ENCODE measurements at regions not wholly inside any gene's neighbourhood (a gene's known extent, or its start where the extent isn't known, plus 50 kb on each side); places are given as distances from the start of the nearest gene placed in this dataset.

- Histone ChIP-seq H2BK15ac (ENCODE audit: low read depth, low read length) (no peak overlapping the region), H3K27ac (ENCODE audit: insufficient read depth, low read length) (no peak overlapping the region), H3K18ac (ENCODE audit: low read depth, low read length) (no peak overlapping the region), H2AK5ac (ENCODE audit: low read depth, low read length) (no peak overlapping the region), H2BK120ac (ENCODE audit: low read depth, low read length) (no peak overlapping the region), H3K23ac (ENCODE audit: low read depth, low read length) (no peak overlapping the region), H3K4ac (ENCODE audit: low read depth, low read length) (no peak overlapping the region), H4K91ac (ENCODE audit: insufficient read depth, low read depth, low read length) (no peak overlapping the region), H2BK5ac (ENCODE audit: low read depth, low read length, poor library complexity, severe bottlenecking) (no peak overlapping the region), H4K20me1 (ENCODE audit: insufficient read depth, low read length) (no peaks in the 10 kb centered on the region), H3K4me3 (ENCODE audit: insufficient read depth, low read depth, low read length) (no peak overlapping the region), H3K4me2 (ENCODE audit: low read depth, low read length) (no peak overlapping the region), H2AFZ (replicated peaks; ENCODE audit: low read length, poor library complexity) (no peak overlapping the region), H3K4me1 (ENCODE audit: control insufficient read depth, insufficient read depth, low read length) (no peaks in the 10 kb centered on the region), H2AK9ac (replicated peaks; ENCODE audit: low read depth, low read length, poor library complexity) (no peak overlapping the region), H3K9me3 (ENCODE audit: control insufficient read depth, insufficient read depth, low read length) (peaks cover 17% of the 10 kb centered on the region), H4K5ac (ENCODE audit: low read depth, low read length) (no peak overlapping the region), H3K56ac (ENCODE audit: extremely low read depth, insufficient read depth, low read length) (no peak overlapping the region), H3K27me3 (ENCODE audit: control insufficient read depth, insufficient read depth, low read length) (no peaks in the 10 kb centered on the region), H4K8ac (ENCODE audit: low read depth in 2 of 2, low read length in 2 of 2) (no peak overlapping the region), H3K14ac (replicated peaks; ENCODE audit: low read depth, low read length) (no peak overlapping the region), H2BK20ac (ENCODE audit: low read depth, low read length) (no peak overlapping the region), H3K79me1 (ENCODE audit: low read depth in 1 of 2, low read length in 2 of 2) (no peaks in the 10 kb centered on the region), H3K9ac (ENCODE audit: low read depth, low read length) (no peak overlapping the region), H3K9me1 (ENCODE audit: insufficient read depth, low read length) (no peaks in the 10 kb centered on the region), H3K36me3 (ENCODE audit: control insufficient read depth, insufficient read depth, low read length) (no peaks in the 10 kb centered on the region)
- no peak for DNase-seq
- in situ Hi-C loops (cut with MboI; ENCODE audit: low sequenced_read_pairs), result no loop called here
- no peak for TF ChIP-seq MXI1 (IDR thresholded peaks at IDR 0.05; ENCODE audit: borderline replicate concordance, low read depth, low read length)
- TF ChIP-seq CEBPB (IDR thresholded peaks at IDR 0.05; ENCODE audit: low read depth, low read length), result no peak
- TF ChIP-seq, protein P1, sequence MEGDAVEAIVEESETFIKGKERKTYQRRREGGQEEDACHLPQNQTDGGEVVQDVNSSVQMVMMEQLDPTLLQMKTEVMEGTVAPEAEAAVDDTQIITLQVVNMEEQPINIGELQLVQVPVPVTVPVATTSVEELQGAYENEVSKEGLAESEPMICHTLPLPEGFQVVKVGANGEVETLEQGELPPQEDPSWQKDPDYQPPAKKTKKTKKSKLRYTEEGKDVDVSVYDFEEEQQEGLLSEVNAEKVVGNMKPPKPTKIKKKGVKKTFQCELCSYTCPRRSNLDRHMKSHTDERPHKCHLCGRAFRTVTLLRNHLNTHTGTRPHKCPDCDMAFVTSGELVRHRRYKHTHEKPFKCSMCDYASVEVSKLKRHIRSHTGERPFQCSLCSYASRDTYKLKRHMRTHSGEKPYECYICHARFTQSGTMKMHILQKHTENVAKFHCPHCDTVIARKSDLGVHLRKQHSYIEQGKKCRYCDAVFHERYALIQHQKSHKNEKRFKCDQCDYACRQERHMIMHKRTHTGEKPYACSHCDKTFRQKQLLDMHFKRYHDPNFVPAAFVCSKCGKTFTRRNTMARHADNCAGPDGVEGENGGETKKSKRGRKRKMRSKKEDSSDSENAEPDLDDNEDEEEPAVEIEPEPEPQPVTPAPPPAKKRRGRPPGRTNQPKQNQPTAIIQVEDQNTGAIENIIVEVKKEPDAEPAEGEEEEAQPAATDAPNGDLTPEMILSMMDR (conservative IDR thresholded peaks at IDR 0.05; ENCODE audit: low read depth, low read length), result no peak
- TF ChIP-seq, protein P2, sequence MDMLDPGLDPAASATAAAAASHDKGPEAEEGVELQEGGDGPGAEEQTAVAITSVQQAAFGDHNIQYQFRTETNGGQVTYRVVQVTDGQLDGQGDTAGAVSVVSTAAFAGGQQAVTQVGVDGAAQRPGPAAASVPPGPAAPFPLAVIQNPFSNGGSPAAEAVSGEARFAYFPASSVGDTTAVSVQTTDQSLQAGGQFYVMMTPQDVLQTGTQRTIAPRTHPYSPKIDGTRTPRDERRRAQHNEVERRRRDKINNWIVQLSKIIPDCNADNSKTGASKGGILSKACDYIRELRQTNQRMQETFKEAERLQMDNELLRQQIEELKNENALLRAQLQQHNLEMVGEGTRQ (IDR thresholded peaks at IDR 0.05; ENCODE audit: low read depth, low read length), result no peak
- no peak for TF ChIP-seq RFX5 (IDR thresholded peaks at IDR 0.05; ENCODE audit: low read depth, low read length)
- TF ChIP-seq, protein P3, sequence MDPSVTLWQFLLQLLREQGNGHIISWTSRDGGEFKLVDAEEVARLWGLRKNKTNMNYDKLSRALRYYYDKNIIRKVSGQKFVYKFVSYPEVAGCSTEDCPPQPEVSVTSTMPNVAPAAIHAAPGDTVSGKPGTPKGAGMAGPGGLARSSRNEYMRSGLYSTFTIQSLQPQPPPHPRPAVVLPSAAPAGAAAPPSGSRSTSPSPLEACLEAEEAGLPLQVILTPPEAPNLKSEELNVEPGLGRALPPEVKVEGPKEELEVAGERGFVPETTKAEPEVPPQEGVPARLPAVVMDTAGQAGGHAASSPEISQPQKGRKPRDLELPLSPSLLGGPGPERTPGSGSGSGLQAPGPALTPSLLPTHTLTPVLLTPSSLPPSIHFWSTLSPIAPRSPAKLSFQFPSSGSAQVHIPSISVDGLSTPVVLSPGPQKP (IDR thresholded peaks at IDR 0.05; ENCODE audit: borderline replicate concordance, low read depth, low read length), result no peak
- TF ChIP-seq NFE2L2 (IDR thresholded peaks at IDR 0.05; ENCODE audit: low read depth, low read length), result no peak
- no peak for TF ChIP-seq FOS (IDR thresholded peaks at IDR 0.05; ENCODE audit: low read depth, low read length)
- no peak for TF ChIP-seq MAZ (IDR thresholded peaks at IDR 0.05; ENCODE audit: borderline replicate concordance, low read depth, low read length)
- TF ChIP-seq RAD21 (IDR thresholded peaks at IDR 0.05; ENCODE audit: low read length), result no peak
- no peak for TF ChIP-seq SMC3 (IDR thresholded peaks at IDR 0.05; ENCODE audit: low read depth, low read length)
- TF ChIP-seq CHD1 (IDR thresholded peaks at IDR 0.05; ENCODE audit: low read depth, low read length), result no peak
- no peak for TF ChIP-seq RCOR1 (IDR thresholded peaks at IDR 0.05; ENCODE audit: insufficient replicate concordance, low read length)
- ChIA-PET CTCF (no interaction called here), POLR2A (ENCODE audit: unreplicated experiment) (no interaction called here)
- no TSS peak for BruUV-seq (replicated peaks)
- 44% methylated on average over 4 of the region's 12 CpGs; no CpG with 5 or more reads in 1 of the 2 experiments for WGBS, 2 experiments (ENCODE audit: extremely low coverage in 2 of 2, insufficient read length in 1 of 2)
- dilution Hi-C loops (cut with HindIII; ENCODE audit: low sequenced_read_pairs, unreplicated experiment), result no loop called here
- intact Hi-C loops (cut with micrococcal nuclease), result no loop called here
- ATAC-seq (ENCODE audit: low read depth), result no peak
Measured at GRCh38 chr10:124265776-124266467, 152.8 kb downstream of the OAT start.
